IPS-15b (cell line): ENCODE measurements at regions not wholly inside any gene's neighbourhood (a gene's known extent, or its start where the extent isn't known, plus 50 kb on each side); places are given as distances from the start of the nearest gene placed in this dataset.

Experiments
- H3K27me3 ChIP-seq: one replicate; pipeline ENCODE4 v1.6.1; 2013; ENCODE audit warnings: low read length; ENCODE audit not compliant: control insufficient read depth, insufficient read depth
- H3K36me3 ChIP-seq: one replicate; pipeline ENCODE4 v1.6.1; 2013; ENCODE audit warnings: low read length; ENCODE audit not compliant: control insufficient read depth, insufficient read depth
- H3K4me1 ChIP-seq: one replicate; pipeline ENCODE4 v1.6.1; 2013; ENCODE audit warnings: mild to moderate bottlenecking, low read length; ENCODE audit not compliant: control insufficient read depth, insufficient read depth
- H3K4me3 ChIP-seq: one replicate; pipeline ENCODE4 v1.5.1; 2013; ENCODE audit warnings: low read depth, low read length
- H3K9ac ChIP-seq: one replicate; pipeline ENCODE4 v1.6.1; 2013; ENCODE audit warnings: low read depth, mild to moderate bottlenecking, low read length
- H3K9me3 ChIP-seq: one replicate; pipeline ENCODE4 v1.6.1; 2013; ENCODE audit warnings: mild to moderate bottlenecking, low read length; ENCODE audit not compliant: control insufficient read depth, insufficient read depth

GRCh38 chr3:110755345-110755744, 316.3 kb upstream of the NECTIN3 start:
- Histone ChIP-seq H3K9me3 (no peaks in the 10 kb centered on the region), H3K4me1 (peaks cover 9% of the 10 kb centered on the region), H3K4me3 (no peak overlapping the region), H3K27me3 (no peaks in the 10 kb centered on the region), H3K36me3 (no peaks in the 10 kb centered on the region), H3K9ac (no peak overlapping the region)

- Histone ChIP-seq H3K36me3 (no peaks in the 10 kb centered on the region), H3K9ac (no peak overlapping the region), H3K27me3 (no peaks in the 10 kb centered on the region), H3K4me3 (no peak overlapping the region), H3K4me1 (peaks cover 9% of the 10 kb centered on the region), H3K9me3 (no peaks in the 10 kb centered on the region)
Measured at GRCh38 chr3:110756705-110757104, 314.9 kb upstream of the NECTIN3 start.

GRCh38 chr3:110758208-110758607, 313.4 kb upstream of the NECTIN3 start:
- H3K36me3 ChIP-seq, result no peaks in the 10 kb centered on the region
- no peak overlapping the region for H3K4me3 ChIP-seq
- H3K9ac ChIP-seq, result no peak overlapping the region
- no peaks in the 10 kb centered on the region for H3K9me3 ChIP-seq
- peaks cover 9% of the 10 kb centered on the region for H3K4me1 ChIP-seq
- H3K27me3 ChIP-seq, result no peaks in the 10 kb centered on the region

- Histone ChIP-seq H3K36me3 (no peaks in the 10 kb centered on the region), H3K9me3 (peaks cover 4% of the 10 kb centered on the region)
Measured at GRCh38 chr3:110767156-110767555, 304.5 kb upstream of the NECTIN3 start.

GRCh38 chr3:110767838-110768237, 303.8 kb upstream of the NECTIN3 start:
- no peak overlapping the region for H3K9ac ChIP-seq

More at GRCh38 chr3:110767156-110767555, 304.5 kb upstream of the NECTIN3 start:
- Histone ChIP-seq H3K4me3 (no peak overlapping the region), H3K27me3 (no peaks in the 10 kb centered on the region), H3K9ac (no peak overlapping the region), H3K4me1 (no peaks in the 10 kb centered on the region)

GRCh38 chr3:110773413-110773954, 298.1 kb upstream of the NECTIN3 start:
- H3K9me3 ChIP-seq, result no peaks in the 10 kb centered on the region
- no peaks in the 10 kb centered on the region for H3K4me1 ChIP-seq
- H3K9ac ChIP-seq, result no peak overlapping the region

More at GRCh38 chr3:110767838-110768237, 303.8 kb upstream of the NECTIN3 start:
- Histone ChIP-seq H3K27me3 (no peaks in the 10 kb centered on the region), H3K4me1 (no peaks in the 10 kb centered on the region), H3K36me3 (no peaks in the 10 kb centered on the region), H3K9me3 (peaks cover 4% of the 10 kb centered on the region), H3K4me3 (no peak overlapping the region)

GRCh38 chr3:110774496-110775265, 296.9 kb upstream of the NECTIN3 start:
- H3K27me3 ChIP-seq, result no peaks in the 10 kb centered on the region
- H3K4me1 ChIP-seq, result no peaks in the 10 kb centered on the region
- H3K4me3 ChIP-seq, result no peak overlapping the region
- no peak overlapping the region for H3K9ac ChIP-seq
- no peaks in the 10 kb centered on the region for H3K9me3 ChIP-seq
- H3K36me3 ChIP-seq, result no peaks in the 10 kb centered on the region

More at GRCh38 chr3:110773413-110773954, 298.1 kb upstream of the NECTIN3 start:
- Histone ChIP-seq H3K27me3 (no peaks in the 10 kb centered on the region), H3K4me3 (no peak overlapping the region), H3K36me3 (no peaks in the 10 kb centered on the region)

GRCh38 chr3:110779581-110779980, 292.0 kb upstream of the NECTIN3 start:
- Histone ChIP-seq H3K36me3 (no peaks in the 10 kb centered on the region), H3K9me3 (no peaks in the 10 kb centered on the region), H3K9ac (no peak overlapping the region), H3K4me3 (no peak overlapping the region), H3K4me1 (no peaks in the 10 kb centered on the region), H3K27me3 (no peaks in the 10 kb centered on the region)

- no peak overlapping the region for H3K9ac ChIP-seq
- H3K4me1 ChIP-seq, result no peaks in the 10 kb centered on the region
- no peak overlapping the region for H3K4me3 ChIP-seq
- no peaks in the 10 kb centered on the region for H3K9me3 ChIP-seq
- H3K27me3 ChIP-seq, result no peaks in the 10 kb centered on the region
- no peaks in the 10 kb centered on the region for H3K36me3 ChIP-seq
Measured at GRCh38 chr3:110783541-110783940, 288.1 kb upstream of the NECTIN3 start.

- H3K27me3 ChIP-seq, result no peaks in the 10 kb centered on the region
- H3K4me1 ChIP-seq, result no peaks in the 10 kb centered on the region
- H3K9me3 ChIP-seq, result no peaks in the 10 kb centered on the region
- H3K4me3 ChIP-seq, result no peak overlapping the region
- no peak overlapping the region for H3K9ac ChIP-seq
- no peaks in the 10 kb centered on the region for H3K36me3 ChIP-seq
Measured at GRCh38 chr3:110788794-110789193, 282.8 kb upstream of the NECTIN3 start.

- Histone ChIP-seq H3K4me1 (no peaks in the 10 kb centered on the region), H3K36me3 (no peaks in the 10 kb centered on the region), H3K9ac (no peak overlapping the region), H3K4me3 (no peak overlapping the region), H3K27me3 (no peaks in the 10 kb centered on the region), H3K9me3 (no peaks in the 10 kb centered on the region)
Measured at GRCh38 chr3:110789315-110789714, 282.3 kb upstream of the NECTIN3 start.

- Histone ChIP-seq H3K9ac (no peak overlapping the region), H3K9me3 (no peaks in the 10 kb centered on the region), H3K4me3 (no peak overlapping the region), H3K27me3 (no peaks in the 10 kb centered on the region), H3K4me1 (no peaks in the 10 kb centered on the region), H3K36me3 (no peaks in the 10 kb centered on the region)
Measured at GRCh38 chr3:110790631-110791030, 281.0 kb upstream of the NECTIN3 start.
